GM11168 (cell line): ENCODE measurements at regions not wholly inside any gene's neighbourhood (a gene's known extent, or its start where the extent isn't known, plus 50 kb on each side); places are given as distances from the start of the nearest gene placed in this dataset.

Source experiments
- in situ Hi-C: fragments of 300-500 bp; cut with MboI; formaldehyde crosslinking; loops from one replicate; pipeline ENCODE4 v1.12.0; 2022; ENCODE audit warnings: low sequenced_read_pairs; ENCODE audit not compliant: unreplicated experiment

DNA sequence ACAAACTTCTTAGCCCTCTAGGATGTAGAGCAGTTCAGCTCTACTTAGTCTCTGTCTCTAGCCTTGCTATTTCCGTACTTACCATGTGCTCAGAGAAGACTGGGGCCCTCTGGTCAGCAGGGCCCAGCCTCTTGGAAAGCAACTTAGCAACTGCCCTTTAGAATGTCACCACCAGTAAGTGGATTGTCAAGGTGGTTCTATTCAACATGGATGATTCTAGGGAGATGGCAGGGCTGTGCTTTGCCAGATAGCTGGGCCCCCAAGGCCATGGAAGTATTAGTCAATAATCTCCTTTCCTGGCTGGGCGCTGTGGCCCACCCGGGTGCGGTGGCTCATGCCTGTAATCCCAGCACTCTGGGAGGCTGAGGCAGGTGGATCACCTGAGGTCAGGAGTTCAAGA is 177.6 kb upstream of the MVB12B start:
- in situ Hi-C loops: no loop called here

DNA sequence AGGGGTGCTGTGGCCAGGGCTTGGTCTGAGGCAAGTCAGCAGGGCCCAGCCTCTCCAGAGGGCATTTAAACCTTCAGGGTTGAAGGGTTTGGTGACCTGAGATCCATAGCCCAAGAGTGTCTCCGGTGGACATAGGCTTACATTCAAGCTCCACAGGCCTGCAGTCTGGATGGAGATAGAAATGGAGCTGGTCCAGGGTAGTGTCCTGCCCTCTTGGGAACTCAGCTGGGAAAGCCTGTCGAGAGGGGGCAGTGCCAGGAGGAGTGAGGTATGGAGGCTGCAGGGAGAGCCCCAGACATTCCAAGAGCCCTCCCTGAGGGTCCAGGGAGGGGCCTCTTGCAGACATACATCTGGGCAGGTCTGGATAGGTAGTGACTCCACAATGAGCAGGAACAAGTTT is 177.0 kb upstream of the MVB12B start:
- in situ Hi-C loops: no loop called here

DNA sequence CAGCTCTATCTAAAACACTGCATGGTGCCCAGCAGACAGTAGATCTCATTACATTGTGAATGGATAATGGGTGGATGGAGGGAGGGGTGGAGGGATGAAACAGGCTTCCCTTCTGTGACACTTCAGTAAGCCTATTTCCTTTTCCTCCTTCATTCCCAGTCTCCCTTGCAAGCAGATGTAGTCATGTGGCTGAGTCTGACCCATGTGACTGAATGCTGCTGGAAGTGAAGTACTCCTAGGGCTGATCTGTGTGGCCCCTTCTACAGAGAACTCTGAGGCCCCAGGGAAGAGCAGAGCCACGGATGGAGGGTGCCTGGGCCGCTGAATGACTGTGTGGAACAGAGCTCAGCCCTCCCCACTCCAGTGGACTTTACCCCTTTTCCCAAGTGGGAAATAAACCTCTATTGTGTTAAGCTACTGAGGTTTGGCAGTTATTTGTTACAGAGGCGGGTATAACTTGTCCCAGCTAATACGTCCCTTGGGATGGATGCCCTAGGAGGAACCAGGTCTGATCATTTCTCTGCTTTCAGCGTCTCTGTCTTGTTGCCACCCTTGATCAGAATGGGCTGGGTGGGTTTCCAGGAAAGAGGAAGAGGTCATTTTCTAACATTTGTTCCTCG is 176.1 kb upstream of the MVB12B start:
- in situ Hi-C loops: no loop called here

DNA sequence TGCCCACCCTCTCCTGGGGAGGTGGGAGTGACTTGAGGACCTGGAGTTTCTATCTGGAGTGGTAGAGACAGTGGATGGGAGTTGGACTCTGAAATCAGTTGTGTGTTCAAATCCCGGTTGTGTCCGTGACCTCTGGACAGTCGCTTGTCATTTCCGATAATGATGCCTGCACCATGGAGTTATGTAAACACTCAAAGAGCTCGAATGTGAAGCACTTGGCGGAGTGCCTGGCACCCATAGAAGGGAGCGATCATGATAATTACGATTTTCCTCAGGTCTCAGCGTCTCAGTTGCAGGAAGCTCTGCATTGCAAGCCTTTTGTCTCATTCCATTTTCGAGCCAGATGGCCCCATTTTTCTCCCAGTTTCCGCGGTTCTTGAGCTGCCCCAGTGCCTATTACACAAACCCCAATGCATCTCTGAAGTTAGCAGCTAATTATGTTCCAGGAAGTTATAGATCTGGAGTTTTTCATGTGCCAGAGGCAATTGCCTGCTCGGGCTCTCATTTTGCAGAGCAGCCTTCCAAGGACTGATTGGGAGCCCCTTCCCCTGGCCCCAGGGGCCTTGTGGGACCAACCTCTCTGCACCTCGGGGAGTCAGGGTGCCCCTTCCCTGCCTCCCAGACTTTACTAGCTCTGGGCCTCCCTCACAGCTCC is 175.5 kb upstream of the MVB12B start:
- in situ Hi-C loops: no loop called here

DNA sequence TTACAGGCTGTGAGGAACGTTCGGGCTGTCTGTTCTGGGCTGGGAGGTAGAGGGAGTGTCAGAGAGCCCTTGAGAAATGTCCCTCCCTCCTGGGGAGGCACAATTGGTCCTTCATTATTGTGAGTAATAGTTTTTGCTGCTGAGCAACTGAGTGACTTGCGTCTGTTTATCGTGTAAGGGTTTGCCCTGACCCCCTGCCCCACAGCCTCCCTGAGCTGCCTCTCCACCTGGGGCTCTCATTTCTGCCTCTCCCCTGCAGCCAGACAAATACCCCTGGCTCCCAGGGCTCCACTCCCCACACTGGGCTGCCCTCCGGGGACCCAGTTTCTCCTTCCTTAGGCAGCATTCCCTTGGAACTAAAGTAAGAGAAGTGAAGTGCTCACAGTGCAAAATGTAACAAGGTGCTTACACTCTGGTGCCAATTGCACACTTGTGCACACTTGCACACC is 174.9 kb upstream of the MVB12B start:
- in situ Hi-C loops: no loop called here

DNA sequence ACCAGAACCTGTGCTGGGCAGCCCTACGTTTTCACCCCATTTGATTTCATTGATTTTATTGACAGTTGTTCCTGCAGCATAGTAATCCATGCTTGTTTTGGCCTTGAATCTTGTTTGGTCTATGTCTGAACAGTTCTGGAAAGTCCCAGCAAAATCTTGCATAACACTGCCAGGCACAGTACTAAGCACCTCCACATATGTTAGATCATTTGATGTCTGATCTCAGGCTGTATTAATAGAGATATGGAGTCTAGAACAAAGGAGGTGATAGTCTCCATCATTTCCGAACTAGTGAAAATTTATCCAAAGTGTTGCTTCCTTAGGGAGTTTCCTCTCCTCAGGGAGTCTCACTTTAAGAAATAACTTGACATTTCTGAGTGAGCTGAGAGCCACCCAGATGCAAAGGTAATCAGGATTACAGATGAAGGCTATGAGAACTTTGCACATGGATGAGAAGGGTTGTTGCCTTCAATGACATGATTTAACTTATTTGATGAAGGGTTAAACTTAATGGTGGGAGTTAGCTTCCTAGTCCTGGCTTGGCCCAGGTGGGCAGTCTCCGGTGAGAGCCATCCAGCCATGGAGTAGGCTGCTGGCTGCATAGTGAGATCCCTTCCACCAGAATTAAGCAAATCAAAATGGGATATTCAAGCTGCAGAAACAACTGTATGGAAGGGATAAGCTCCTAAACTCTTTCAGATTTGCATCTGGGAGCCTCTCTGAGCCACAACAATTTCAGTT is 173.8 kb upstream of the MVB12B start:
- in situ Hi-C loops: no loop called here

DNA sequence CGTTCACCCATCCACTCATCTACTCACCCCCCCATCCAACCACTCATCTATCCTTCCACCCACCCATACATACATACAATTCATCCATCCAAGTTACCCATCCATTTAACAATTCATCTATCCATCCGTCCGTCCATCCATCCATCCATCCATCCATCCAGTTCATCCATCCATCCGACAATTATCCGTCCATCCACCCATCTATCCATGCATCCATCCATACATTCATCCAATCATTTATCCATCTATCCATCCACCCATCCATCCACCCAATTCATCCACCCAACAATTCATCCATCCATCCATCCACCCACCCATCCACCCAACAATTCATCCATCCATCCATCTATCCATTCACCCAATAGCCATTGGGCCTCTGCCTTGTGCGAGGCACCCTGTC is 173.2 kb upstream of the MVB12B start:
- in situ Hi-C loops: no loop called here

DNA sequence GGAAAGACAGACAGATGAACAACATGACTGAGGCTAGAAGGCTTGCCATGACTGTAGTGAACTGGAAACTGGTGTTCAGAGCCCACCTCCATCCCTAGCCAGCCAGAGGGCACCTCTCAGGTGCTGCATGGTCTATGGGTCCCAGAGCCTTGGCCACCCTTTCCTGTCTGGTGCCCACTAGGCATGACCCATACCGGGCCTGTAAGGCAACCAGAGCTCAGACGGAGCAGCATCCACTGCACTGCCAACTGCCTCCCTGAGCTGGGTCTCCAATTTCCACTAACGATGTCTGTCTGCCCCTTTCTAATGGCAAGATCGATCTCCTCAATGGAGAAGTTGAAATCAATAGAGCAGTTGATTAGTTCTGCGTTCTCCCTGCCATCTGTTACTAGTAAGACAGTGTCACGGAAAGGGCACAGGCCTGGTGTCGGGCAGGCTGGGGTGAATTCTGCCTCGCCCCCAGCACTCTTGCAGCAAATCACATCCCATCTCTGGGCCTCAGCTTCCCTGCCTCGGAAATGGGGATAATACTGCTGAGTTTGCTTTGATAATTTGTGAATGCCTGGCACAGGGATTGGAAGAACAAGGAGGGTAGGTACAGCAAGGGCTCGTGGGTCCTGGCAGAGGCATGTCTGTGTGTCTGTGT is 172.3 kb upstream of the MVB12B start:
- in situ Hi-C loops: no loop called here

DNA sequence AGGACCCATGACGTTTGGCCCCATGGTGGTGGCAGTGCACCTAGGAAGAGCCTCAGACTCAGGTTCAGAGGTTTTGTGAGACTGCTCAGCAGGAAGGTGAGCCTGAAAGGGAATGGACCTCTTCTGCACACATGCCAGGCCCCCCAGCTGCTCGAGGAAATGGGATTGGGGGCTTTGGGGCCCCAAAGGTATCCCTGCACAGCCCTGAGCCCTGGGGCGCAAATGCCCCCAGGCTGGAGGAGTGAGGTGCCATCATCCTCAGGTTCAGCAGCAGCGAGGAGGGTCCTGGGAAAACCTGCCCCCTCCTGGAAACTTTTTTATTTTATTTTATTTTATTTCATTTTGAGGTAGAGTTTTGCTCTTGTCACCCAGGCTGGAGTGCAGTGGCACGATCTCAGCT is 171.8 kb upstream of the MVB12B start:
- in situ Hi-C loops: no loop called here

DNA sequence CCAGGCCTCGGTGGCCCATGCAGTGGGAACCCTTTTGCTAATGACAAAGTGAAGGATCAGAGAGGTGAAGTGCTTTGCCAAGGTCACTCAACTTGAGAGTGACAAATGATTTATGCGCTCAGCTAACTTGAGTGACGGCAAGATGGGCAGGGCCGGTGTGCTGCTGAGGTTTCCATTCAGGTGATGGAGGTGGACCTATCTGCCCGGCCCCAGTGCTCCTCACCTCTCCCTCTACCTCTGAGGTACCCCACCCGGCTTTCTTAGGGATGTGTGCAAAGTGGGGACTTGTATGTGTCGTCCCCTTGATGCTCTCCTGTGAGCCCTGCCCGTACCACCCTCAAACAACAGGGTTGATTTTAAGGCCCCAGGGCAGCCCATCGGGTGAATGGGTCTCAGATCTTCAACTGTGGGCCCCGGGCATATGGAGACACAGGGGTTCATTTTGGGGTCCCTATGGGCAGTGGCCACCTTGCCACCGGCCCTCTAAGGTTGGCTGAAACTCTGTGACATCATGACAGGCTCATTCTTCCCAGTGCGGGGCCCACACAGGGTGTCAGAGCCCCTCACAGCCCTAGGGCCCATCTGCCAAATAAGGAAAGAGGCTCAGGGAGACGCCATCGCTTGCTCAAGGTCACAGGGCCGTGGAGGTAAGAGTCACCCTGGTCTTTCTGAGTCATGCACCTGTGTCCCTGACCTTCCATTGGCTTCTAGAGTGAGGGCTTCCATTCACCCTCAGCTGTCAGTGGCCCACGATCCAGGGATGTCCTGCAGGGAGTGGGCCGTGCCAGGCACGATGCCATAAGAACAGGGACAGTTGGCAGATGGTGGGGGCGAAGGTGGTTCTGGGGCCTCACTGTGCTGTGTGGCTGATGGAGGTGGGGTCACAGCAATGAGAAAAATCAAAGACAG is 170.6 kb upstream of the MVB12B start:
- in situ Hi-C loops: no loop called here

DNA sequence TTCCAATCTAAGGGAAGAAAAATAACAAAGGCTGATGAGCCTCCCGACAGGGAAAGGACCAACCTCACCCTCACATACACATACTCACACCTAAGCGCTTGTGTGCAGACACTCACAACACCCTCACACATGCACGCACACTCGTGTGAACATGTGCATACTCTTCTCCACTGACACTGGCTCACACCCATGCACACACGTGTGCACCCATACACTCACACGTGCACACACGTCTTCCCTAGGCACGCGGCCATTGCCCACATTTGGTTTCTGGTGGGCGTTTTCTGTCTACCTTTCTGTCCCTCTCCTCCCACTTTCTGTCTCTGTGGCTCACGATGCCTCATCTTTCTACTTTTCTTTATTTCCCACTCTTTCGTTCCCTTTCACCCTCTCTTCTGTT is 169.7 kb upstream of the MVB12B start:
- in situ Hi-C loops: no loop called here

DNA sequence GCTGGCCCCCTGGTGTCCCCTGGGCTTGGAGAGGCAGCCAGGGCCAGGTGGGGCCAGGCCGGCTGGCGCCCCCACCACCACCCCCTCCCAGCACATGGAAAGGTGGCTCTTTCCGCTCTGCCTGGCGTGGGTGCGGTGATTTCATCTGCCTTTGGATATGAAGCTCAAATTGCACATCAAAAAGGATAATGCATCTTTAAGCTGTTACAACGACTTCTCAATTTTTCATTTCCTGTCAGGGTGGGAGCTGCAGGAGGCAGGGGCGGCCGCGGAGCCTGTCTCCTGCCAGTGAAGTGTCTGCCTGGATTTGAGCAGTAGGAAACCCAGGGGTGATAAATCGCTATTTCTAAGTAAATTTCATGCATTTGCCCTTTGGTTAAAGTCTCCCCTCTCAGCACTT is 169.2 kb upstream of the MVB12B start:
- in situ Hi-C loops: no loop called here

DNA sequence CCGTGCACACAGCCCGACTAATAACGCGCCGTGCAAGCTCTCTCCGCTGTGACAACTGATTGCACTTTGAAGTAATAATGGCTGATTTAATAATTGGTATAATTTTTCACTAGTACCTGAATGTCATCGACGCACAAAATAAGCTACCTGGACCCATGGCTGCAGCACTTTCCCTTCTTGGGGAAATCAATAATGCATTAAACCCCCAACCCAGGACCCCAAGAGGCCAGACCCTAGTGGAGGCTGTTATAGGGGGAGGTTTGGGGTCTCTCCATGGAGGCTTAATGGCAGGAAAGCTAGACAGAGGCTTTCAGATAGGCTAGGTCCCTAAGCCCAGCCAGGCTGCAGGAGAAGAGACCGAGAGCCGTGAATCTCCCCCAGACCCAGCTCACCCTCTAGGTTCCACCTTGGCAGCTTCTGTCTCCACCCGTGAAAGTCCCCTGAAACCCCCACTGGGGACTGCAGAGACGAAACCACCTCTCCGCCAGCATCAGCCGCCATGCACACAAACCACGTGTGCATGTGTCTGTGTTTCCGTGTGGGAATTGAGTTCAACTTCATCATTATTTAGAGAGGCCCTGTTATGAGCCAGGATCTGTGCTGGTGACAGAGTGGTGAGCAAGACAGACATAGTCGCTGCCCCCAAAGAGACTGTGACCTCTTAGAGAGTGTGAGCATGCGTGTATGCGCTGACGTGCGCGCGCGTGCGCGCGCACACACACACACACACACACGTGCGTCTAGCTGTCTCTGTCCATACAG is 168.6 kb upstream of the MVB12B start:
- in situ Hi-C loops: no loop called here

DNA sequence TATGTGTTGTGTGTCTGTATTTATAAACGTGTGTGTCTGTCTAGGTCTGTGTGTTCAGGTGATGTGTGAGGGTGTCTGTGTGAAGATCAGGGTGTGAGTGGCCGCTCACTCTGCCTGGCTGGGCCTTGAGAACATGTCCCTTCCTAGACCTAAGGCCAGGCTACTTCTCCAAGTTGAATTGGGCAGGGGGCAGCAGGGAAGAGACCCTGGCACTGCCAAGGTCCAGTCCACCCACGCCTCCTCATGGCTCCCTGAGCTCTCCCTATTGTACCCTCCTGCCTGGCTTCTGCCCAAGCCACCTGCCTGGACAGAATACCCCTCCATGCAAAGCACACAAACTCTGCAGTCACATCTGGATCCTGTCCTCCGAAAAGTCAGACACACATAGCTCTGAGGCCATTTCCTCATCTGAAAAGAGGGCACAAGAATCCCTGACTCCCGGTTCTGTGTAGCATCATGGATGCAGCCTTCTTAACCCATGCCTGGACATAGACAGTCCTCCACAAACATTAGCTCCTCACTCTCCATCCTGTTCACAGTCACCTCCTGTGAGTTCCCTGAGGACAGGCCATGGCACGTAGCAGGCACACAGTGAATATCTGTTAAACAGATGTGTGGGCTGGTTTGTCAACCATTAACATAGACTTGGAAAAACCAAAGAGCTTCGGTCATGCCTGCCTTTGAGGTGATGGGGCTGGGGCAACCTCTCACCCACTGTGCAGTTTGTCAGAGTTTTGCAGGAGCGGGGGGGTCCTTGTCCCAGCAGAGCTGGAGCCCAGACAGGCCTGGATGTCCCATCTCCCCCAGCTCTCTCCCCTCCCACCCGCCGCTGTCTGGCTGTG is 167.8 kb upstream of the MVB12B start:
- in situ Hi-C loops: no loop called here

DNA sequence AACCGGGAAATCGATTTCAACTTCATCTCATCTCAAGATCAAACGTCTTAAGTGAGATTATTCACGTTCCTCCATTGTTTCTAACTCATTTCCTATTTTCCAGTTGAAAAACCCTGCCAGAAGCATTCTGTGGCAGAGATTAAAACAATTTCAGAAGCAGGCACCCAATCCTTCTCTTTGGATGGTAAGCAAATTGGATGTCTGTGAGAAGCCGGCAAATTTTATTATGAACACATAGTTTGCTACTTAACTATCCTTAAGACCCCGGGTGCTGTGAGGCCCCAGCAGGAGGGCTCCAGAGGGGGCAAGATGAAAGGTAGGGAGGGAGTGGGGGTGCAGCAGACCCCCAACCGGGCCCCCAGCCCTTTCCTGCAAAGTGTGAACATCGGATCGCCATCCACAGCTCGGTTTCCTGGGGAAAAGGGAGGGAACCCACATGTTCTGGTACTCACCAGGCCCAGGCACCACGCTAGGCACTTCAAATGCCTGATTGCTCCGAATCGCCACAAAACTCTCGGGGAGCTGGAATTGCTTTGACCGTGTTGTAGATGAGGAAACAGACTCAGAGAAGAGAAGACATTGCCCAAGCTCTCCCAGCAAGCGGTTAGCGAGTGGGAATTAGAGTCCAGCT is 167.1 kb upstream of the MVB12B start:
- in situ Hi-C loops: no loop called here

DNA sequence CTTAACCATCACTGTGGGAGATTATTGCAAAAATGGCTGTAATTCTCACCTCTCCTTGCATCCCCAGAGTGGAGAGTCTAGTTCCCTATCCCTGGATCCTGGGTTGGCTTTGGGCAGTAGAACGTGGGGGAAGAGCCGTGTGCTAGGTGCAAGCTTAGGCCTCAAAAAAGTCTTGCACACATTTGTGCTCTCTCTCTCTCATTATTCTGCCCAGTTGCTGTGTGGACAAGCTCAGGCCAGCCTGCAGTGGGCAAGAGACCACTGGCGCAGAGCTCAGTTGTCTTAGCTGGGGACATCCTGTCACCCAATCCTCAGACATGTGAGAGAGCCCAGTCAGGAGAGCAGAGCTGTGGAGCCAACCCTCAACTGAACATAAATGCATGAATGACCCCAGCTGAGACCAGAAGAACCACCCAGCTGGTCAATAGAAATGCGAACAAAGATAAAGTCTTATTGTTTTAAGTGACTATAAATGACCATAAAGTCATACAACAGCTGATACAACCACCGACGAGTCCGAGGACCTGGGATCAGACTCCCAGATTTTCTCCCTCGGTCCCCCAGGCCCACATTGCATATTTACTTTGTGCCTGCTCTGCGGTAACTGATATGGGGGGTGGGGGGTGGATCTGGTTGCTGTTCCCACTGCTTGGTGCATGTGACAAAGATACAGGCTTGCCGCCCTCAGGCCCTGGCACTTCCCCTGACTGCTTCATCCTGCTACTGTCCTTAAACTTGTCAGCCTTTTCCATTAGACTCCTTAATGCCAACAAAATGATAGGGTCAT is 166.4 kb upstream of the MVB12B start:
- in situ Hi-C loops: no loop called here

DNA sequence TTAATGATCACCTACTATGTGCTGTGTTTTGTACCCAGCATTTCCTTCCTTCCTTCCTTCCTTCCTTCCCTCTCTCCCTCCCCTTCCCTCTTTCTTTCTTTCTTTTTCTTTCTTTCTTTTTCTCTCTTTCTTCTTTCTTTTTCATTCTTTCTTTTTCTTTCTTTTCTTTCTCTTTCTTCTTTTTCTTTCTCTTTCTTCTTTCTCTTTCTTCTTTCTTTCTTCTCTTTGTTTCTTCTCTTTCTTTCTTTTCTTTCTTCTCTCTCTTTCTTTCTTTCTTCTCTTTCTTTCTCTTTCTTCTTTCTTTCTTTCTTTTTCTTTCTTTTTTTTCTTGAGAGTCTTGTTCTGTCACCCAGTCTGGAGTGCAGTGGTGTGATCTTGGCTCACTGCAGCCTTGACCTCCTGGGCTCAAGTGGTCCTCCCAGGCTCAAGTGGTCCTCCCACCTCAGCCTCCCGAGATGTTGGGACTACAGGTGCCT is 165.7 kb upstream of the MVB12B start:
- in situ Hi-C loops: no loop called here
